ENCODE measurements at regions not wholly inside any gene's neighbourhood (a gene's known extent, or its start where the extent isn't known, plus 50 kb on each side); places are given as distances from the start of the nearest gene placed in this dataset.

- Histone ChIP-seq H3K36me3 (replicated peaks in 1 of 2) (no peaks in the 10 kb centered on the region), H3K9me3 (replicated peaks in 1 of 3) (no peaks in the 10 kb centered on the region), H3K4me1 (replicated peaks in 1 of 2) (no peaks in the 10 kb centered on the region), H3K27me3 (peaks cover 5% of the 10 kb centered on the region), H3K4me3 (no peak overlapping the region), H3K27ac (no peak overlapping the region)
- intact Hi-C loops (cut with DNase I), result no loop called here
- no peak for DNase-seq
- TF ChIP-seq CTCF (IDR thresholded peaks at IDR 0.05), result no peak
- TF ChIP-seq POLR2A (IDR thresholded peaks at IDR 0.05), result no peak
- WGBS, 4 donors, result 80 to 90% (median 85%) methylated on average over 5 of the region's 5 CpGs
Observed at GRCh38 chr4:110853242-110853641, 230.4 kb upstream of the PITX2 start.

GRCh38 chr4:110854021-110854678 lies 231.3 kb upstream of the PITX2 start:
- Histone ChIP-seq H3K4me1 (replicated peaks in 1 of 2) (no peaks in the 10 kb centered on the region), H3K27me3 (peaks cover 5% of the 10 kb centered on the region), H3K36me3 (replicated peaks in 1 of 2) (no peaks in the 10 kb centered on the region), H3K4me3 (no peak overlapping the region), H3K9me3 (replicated peaks in 1 of 3) (no peaks in the 10 kb centered on the region), H3K27ac (no peak overlapping the region)
- intact Hi-C loops (cut with DNase I), result no loop called here
- 39 to 49% (median 46%) methylated on average over 6 of the region's 6 CpGs for WGBS, 4 donors
- TF ChIP-seq CTCF (IDR thresholded peaks at IDR 0.05) (no peak), POLR2A (IDR thresholded peaks at IDR 0.05) (no peak)
- no peak for DNase-seq

- no peaks in the 10 kb centered on the region for H3K27me3 ChIP-seq
- 63 to 67% (median 64%) methylated on average over 6 of the region's 6 CpGs for WGBS, 4 donors
- intact Hi-C loops (cut with DNase I), result no loop called here
- no peak overlapping the region for H3K4me3 ChIP-seq
- no peak overlapping the region for H3K27ac ChIP-seq
- H3K4me1 ChIP-seq (replicated peaks in 1 of 2), result no peaks in the 10 kb centered on the region
- H3K9me3 ChIP-seq (replicated peaks in 1 of 3), result no peaks in the 10 kb centered on the region
- DNase-seq, result no peak
- TF ChIP-seq POLR2A (IDR thresholded peaks at IDR 0.05) (no peak), CTCF (IDR thresholded peaks at IDR 0.05) (no peak)
- H3K36me3 ChIP-seq (replicated peaks in 1 of 2), result no peaks in the 10 kb centered on the region
Observed at GRCh38 chr4:110860125-110860524, 237.2 kb upstream of the PITX2 start.

- Histone ChIP-seq H3K36me3 (replicated peaks in 1 of 2) (no peaks in the 10 kb centered on the region), H3K27ac (no peak overlapping the region), H3K4me1 (replicated peaks in 1 of 2) (no peaks in the 10 kb centered on the region), H3K9me3 (replicated peaks in 1 of 3) (no peaks in the 10 kb centered on the region), H3K27me3 (no peaks in the 10 kb centered on the region), H3K4me3 (no peak overlapping the region)
- intact Hi-C loops (cut with DNase I), result no loop called here
- no peak for TF ChIP-seq CTCF (IDR thresholded peaks at IDR 0.05)
- TF ChIP-seq POLR2A (IDR thresholded peaks at IDR 0.05), result no peak
- no peak for DNase-seq
- WGBS, 4 donors, result 67 to 92% (median 86%) methylated on average over 1 of the region's 1 CpG
Observed at GRCh38 chr4:110860901-110861300, 238.0 kb upstream of the PITX2 start.
